MCF 10A (cell line): ENCODE measurements at regions not wholly inside any gene's neighbourhood (a gene's known extent, or its start where the extent isn't known, plus 50 kb on each side); places are given as distances from the start of the nearest gene placed in this dataset.
"Not testable (repeated sequence)": the region's sequence is repeated elsewhere in the genome, so short reads cannot be mapped to it uniquely, and the experiment has no call there.

Experiments
- BruUV-seq: library from RNA; stranded (reverse); fragments of 400-500 nt; replicated peaks from 2 replicates; lab custom pipeline; 2021; lab: Mats Ljungman, UMichigan
- CTCF ChIA-PET: fragments of 300-600 bp; sonication (Branson Sonifier 250); formaldehyde crosslinking; extraction: SDS; loops from one replicate; lab custom pipeline; 2021; ENCODE audit warnings: antibody characterized with exemption, inconsistent platforms; lab: Yijun Ruan, JAX
- POLR2A ChIA-PET: fragments of 300-600, 350-650 bp; sonication (Branson Sonifier 250); formaldehyde crosslinking; extraction: SDS; loops from one replicate; lab custom pipeline; 2020; ENCODE audit warnings: antibody characterized with exemption, inconsistent platforms; lab: Yijun Ruan, JAX
- DNase-seq: peaks from one replicate; pipeline ENCODE4 v3.0.0-alpha.2; 2018; ENCODE audit not compliant: unreplicated experiment
- H3K27ac Mint-ChIP-seq: one replicate; pipeline ENCODE4 v1.8.0; 2022; ENCODE audit warnings: mild to moderate bottlenecking, low read depth, mixed read lengths; ENCODE audit not compliant: unreplicated experiment
- H3K27me3 Mint-ChIP-seq: one replicate; pipeline ENCODE4 v1.8.0; 2022; ENCODE audit warnings: mixed read lengths; ENCODE audit not compliant: insufficient read depth, unreplicated experiment
- H3K36me3 Mint-ChIP-seq: one replicate; pipeline ENCODE4 v1.8.0; 2022; ENCODE audit warnings: mild to moderate bottlenecking, moderate library complexity, mixed read lengths; ENCODE audit not compliant: insufficient read depth, unreplicated experiment
- H3K4me1 Mint-ChIP-seq: one replicate; pipeline ENCODE4 v1.8.0; 2022; ENCODE audit warnings: mixed read lengths; ENCODE audit not compliant: insufficient read depth, unreplicated experiment
- H3K4me3 Mint-ChIP-seq: one replicate; pipeline ENCODE4 v1.8.0; 2022; ENCODE audit warnings: mild to moderate bottlenecking, moderate library complexity, mixed read lengths; ENCODE audit not compliant: unreplicated experiment
- H3K9me3 Mint-ChIP-seq: one replicate; pipeline ENCODE4 v1.8.0; 2022; ENCODE audit warnings: mixed read lengths; ENCODE audit not compliant: unreplicated experiment
- CTCF ChIP-seq: fragments of 200-600 bp; IDR thresholded peaks from one replicate; pipeline ENCODE4 v1.8.0; 2022; ENCODE audit warnings: antibody characterized with exemption, mild to moderate bottlenecking; ENCODE audit not compliant: unreplicated experiment
- intact Hi-C: fragments of 100-400 bp; cut with micrococcal nuclease; formaldehyde crosslinking; loops from 2 replicates; pipeline ENCODE4 v1.14.1; 2022

DNA sequence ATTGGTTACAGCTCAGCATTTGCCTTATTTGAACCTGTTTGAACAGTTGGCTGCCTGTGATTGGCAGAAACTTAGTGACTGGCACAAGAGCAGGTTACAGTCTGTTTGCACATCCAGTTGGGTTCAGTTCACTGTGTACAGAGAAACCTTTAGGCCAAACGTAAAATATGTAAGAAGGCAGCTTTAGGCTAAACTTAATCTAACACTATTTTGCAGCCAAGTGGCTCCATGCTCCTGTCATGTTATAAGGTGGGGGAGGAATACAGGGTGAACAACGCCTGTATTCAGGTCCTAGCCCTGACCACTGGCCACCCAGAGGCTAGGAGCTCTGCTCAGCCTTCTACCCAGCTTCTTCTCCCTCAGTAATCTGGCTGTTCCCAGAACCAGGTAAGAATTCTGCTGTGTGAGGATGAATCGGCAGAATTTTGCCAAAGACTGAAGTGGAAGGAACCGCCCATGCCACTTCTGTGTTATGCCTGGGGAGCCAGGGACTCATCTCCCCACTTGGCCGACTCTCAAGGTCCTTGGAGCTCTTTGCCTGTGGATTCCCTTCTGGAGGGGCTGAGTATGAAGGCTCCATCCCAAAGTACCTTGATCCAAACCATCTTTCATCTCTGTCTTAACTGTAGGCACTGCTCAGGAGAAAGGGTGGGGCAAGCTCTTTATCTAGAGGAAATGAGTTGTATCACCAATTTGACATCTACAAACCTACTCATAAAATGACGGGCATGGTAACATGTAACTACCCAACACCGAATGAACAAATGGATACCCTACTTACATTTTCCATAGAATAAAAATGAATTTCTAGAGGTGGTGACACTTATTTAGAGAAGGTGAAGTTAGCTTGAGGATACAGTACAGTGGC is 164.4 kb upstream of the NAMPT start:
- no peak for DNase-seq
- TF ChIP-seq CTCF = no peak
- H3K36me3 Mint-ChIP-seq = no peaks in the 10 kb centered on the region
- H3K4me3 Mint-ChIP-seq = no peak overlapping the region
- intact Hi-C loops = no loop called here
- H3K27ac Mint-ChIP-seq = no peak overlapping the region
- BruUV-seq = no TSS peak
- CTCF ChIA-PET = interaction anchor here (0.6 to 3.7 kb wide), 4 partner anchors 14 to 282 kb away, joined by 3 to 34 read pairs (median 8); no protein-coding TSS in a partner anchor
- POLR2A ChIA-PET = interaction anchor here (0.9 to 1.2 kb wide), 3 partner anchors 17 to 229 kb away, joined by 3 to 4 read pairs (median 3); partner anchors contain the start of gene NAMPT
- H3K4me1 Mint-ChIP-seq = no peaks in the 10 kb centered on the region
- H3K27me3 Mint-ChIP-seq = no peaks in the 10 kb centered on the region
- H3K9me3 Mint-ChIP-seq = no peaks in the 10 kb centered on the region

DNA sequence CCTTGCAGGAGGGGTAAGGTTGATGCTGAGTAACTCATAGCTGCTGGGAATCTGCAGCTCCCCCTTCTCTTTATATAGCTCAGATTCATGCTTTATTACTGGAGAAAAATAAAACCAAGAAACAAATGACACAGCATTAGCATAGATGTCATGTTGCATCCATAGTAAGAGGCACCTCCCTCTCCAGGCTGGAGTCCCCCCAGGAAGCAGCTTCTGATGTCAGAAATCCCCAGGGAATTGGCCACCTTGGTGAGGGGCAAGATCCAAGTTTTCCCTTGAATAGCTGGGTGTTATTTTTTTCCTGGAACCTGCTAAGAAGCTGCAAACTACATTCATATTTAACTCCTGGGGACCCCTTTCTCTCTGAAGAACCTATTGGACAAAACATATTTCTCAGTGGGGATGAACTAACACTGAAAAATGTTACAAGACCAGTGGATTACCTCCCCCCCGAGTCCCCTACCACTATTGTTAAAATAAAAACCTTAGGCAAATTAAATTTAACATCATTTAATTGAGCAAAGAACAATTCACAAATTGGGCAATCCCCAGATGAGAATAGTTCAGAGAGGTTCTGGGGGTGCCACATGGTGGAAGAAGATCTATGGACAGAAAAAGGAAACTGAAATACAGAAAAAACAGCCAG is 163.7 kb upstream of the NAMPT start:
- ChIA-PET CTCF (interaction anchor here (0.6 to 3.7 kb wide), 4 partner anchors 14 to 281 kb away, joined by 3 to 34 read pairs (median 8); no protein-coding TSS in a partner anchor), POLR2A (interaction anchor here (1.0 to 1.2 kb wide), 2 partner anchors 16 to 229 kb away, joined by 3 to 4 read pairs; no protein-coding TSS in a partner anchor)
- no peaks in the 10 kb centered on the region for H3K9me3 Mint-ChIP-seq
- intact Hi-C loops = no loop called here
- no peaks in the 10 kb centered on the region for H3K36me3 Mint-ChIP-seq
- BruUV-seq = no TSS peak
- H3K4me3 Mint-ChIP-seq = no peak overlapping the region
- H3K4me1 Mint-ChIP-seq = no peaks in the 10 kb centered on the region
- no peak for DNase-seq
- no peaks in the 10 kb centered on the region for H3K27me3 Mint-ChIP-seq
- no peak overlapping the region for H3K27ac Mint-ChIP-seq
- no peak for TF ChIP-seq CTCF

GRCh38 chr7:106447318-106447847 is 162.6 kb upstream of the NAMPT start:
- no peaks in the 10 kb centered on the region for H3K9me3 Mint-ChIP-seq
- BruUV-seq = no TSS peak
- no peak for TF ChIP-seq CTCF
- H3K27me3 Mint-ChIP-seq = no peaks in the 10 kb centered on the region
- POLR2A ChIA-PET = interaction anchor here (1.5 kb wide), 1 partner anchor 22 kb away, joined by 3 read pairs; no protein-coding TSS in a partner anchor
- intact Hi-C loops = no loop called here
- no peak for DNase-seq
- H3K36me3 Mint-ChIP-seq = no peaks in the 10 kb centered on the region
- H3K4me1 Mint-ChIP-seq = no peaks in the 10 kb centered on the region
- CTCF ChIA-PET = interaction anchor here (3.5 to 3.7 kb wide), 2 partner anchors 15 to 271 kb away, joined by 12 to 34 read pairs; no protein-coding TSS in a partner anchor
- peak overlapping the region; percentile 76 for H3K27ac Mint-ChIP-seq
- H3K4me3 Mint-ChIP-seq = no peak overlapping the region

- H3K36me3 Mint-ChIP-seq, H3K27me3 Mint-ChIP-seq, H3K4me1 Mint-ChIP-seq, H3K27ac Mint-ChIP-seq, DNase-seq, H3K4me3 Mint-ChIP-seq, BruUV-seq, CTCF ChIA-PET, H3K9me3 Mint-ChIP-seq, intact Hi-C loops, POLR2A ChIA-PET: not testable (repeated sequence)
These were observed 160.6 kb upstream of the NAMPT start for GRCh38 chr7:106445366-106445765.
